ENCODE measurements at regions not wholly inside any gene's neighbourhood (a gene's known extent, or its start where the extent isn't known, plus 50 kb on each side); places are given as distances from the start of the nearest gene placed in this dataset.
A peak's percentile ranks its signal among the peaks of the same experiment; 100 is the strongest.

DNA sequence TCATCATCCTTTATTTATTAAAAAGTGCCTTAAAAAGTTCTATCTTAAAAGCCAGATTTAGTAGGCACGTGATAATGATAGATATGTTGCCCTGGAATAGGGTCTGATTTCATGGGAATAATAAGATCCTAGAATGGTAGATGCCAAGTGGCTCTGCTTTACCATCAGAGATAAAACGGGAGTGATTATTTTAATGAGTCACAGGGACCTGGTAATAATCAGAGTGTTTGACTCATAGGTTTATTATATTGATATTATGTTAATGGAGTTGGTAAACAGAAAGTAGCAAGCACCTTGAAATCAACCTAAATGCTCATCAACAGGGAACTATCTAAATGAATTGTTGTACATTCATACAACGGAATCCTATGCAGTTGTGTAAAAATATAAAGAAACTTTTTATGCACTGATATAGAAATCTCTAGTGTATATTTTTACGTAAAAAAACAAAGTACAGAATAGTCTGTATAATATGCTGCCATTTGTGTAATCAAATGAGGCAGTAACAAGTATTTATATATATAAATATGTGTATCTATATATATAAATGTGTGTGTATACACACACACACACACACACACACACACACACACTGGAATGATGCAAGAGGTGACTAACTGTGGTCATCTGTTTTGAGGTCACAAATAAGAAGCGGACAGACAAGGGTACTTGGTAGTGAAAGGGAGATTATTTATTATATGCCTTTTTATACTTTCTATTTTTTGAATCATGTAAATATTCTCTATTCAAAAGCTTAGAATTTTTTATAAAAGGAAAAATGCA is 78.6 kb upstream of the DYNC1I1 start:
- TF ChIP-seq, protein P1, sequence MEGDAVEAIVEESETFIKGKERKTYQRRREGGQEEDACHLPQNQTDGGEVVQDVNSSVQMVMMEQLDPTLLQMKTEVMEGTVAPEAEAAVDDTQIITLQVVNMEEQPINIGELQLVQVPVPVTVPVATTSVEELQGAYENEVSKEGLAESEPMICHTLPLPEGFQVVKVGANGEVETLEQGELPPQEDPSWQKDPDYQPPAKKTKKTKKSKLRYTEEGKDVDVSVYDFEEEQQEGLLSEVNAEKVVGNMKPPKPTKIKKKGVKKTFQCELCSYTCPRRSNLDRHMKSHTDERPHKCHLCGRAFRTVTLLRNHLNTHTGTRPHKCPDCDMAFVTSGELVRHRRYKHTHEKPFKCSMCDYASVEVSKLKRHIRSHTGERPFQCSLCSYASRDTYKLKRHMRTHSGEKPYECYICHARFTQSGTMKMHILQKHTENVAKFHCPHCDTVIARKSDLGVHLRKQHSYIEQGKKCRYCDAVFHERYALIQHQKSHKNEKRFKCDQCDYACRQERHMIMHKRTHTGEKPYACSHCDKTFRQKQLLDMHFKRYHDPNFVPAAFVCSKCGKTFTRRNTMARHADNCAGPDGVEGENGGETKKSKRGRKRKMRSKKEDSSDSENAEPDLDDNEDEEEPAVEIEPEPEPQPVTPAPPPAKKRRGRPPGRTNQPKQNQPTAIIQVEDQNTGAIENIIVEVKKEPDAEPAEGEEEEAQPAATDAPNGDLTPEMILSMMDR (IDR thresholded peaks at IDR 0.05; ENCODE audit: low read depth, low read length) = no peak
- H3K4me3 ChIP-seq (ENCODE audit: low read depth, low read length) = no peak overlapping the region

DNA sequence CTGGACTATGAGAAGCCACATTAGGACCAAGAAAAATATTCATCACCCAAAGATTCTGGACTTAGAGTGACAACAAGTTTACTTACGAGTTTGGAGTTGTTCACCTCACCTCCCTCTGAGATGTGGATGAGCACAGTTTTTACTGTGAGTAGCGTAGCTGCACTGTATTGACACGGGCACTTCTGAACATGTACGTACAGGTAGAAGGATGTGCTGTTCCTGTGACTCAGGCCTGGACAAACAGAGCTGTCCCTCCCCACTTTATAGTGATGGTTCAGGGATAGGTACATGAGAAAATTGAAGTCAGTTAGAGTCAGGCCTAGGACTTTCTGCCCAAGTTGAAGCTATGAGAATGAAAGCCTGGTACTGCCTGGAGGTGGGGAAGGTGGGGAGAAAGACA is 80.9 kb upstream of the DYNC1I1 start:
- no peak overlapping the region for H3K4me3 ChIP-seq (ENCODE audit: low read depth, low read length)
- TF ChIP-seq, protein P1 (IDR thresholded peaks at IDR 0.05; ENCODE audit: low read depth, low read length) = no peak

- TF ChIP-seq, protein P1 (IDR thresholded peaks at IDR 0.05; ENCODE audit: low read depth, low read length) = 0 out of 2 replicates have a peak, but pooled peaks have one; percentile 3
- no peak overlapping the region for H3K4me3 ChIP-seq (ENCODE audit: low read depth, low read length)
These were observed 81.9 kb upstream of the DYNC1I1 start for GRCh38 chr7:95690367-95690947.

- TF ChIP-seq, protein P1 (IDR thresholded peaks at IDR 0.05; ENCODE audit: low read depth, low read length) = no peak
- no peak overlapping the region for H3K4me3 ChIP-seq (ENCODE audit: low read depth, low read length)
These were observed 83.3 kb upstream of the DYNC1I1 start for GRCh38 chr7:95688931-95689495.

GRCh38 chr7:95687759-95688343 is 84.5 kb upstream of the DYNC1I1 start:
- TF ChIP-seq, protein P1 (IDR thresholded peaks at IDR 0.05; ENCODE audit: low read depth, low read length) = no peak
- H3K4me3 ChIP-seq (ENCODE audit: low read depth, low read length) = no peak overlapping the region

- TF ChIP-seq, protein P1 (IDR thresholded peaks at IDR 0.05; ENCODE audit: low read depth, low read length) = no peak
- no peak overlapping the region for H3K4me3 ChIP-seq (ENCODE audit: low read depth, low read length)
These were observed 86.2 kb upstream of the DYNC1I1 start for GRCh38 chr7:95686109-95686508.

DNA sequence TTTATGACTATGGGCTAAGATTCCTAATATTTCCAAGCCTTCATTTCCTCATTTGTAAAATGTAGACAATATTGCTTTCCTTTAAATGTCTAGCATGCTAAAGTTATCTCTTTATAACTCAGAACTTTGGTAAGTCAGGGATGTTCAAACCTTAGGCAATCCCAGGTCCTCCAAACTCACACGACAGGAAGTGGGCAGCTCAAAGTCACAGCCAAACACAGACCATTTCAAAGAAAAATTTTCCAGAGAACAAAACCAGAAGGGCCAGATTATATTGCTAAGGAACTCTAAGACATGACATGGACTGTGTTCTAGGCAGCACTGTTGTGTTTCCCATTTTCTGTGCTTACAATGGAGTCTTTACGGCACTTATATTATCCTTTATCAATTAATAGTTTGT is 87.8 kb upstream of the DYNC1I1 start:
- H3K4me3 ChIP-seq (ENCODE audit: low read depth, low read length) = no peak overlapping the region
- TF ChIP-seq, protein P1 (IDR thresholded peaks at IDR 0.05; ENCODE audit: low read depth, low read length) = no peak
